ENCODE measurements at regions not wholly inside any gene's neighbourhood (a gene's known extent, or its start where the extent isn't known, plus 50 kb on each side); places are given as distances from the start of the nearest gene placed in this dataset.

- Histone ChIP-seq H3K4me2 (no peak overlapping the region), H3K4me3 (no peak overlapping the region), H3K27ac (no peak overlapping the region), H3K27me3 (ENCODE audit: insufficient read depth, low read depth) (no peaks in the 10 kb centered on the region), H3K9me2 (ENCODE audit: insufficient read depth) (no peaks in the 10 kb centered on the region), H4K20me1 (ENCODE audit: insufficient read depth) (no peaks in the 10 kb centered on the region), H3K9me3 (ENCODE audit: insufficient read depth, low read depth) (no peaks in the 10 kb centered on the region), H3K79me2 (ENCODE audit: low read depth) (no peaks in the 10 kb centered on the region), H3F3A (ENCODE audit: insufficient read depth, low read depth) (no peaks in the 10 kb centered on the region), H3K36me3 (ENCODE audit: low read depth) (no peaks in the 10 kb centered on the region), H3K4me1 (replicated peaks; ENCODE audit: insufficient read depth) (peaks cover 4% of the 10 kb centered on the region; the same call in 1 of the 2 replicates), H2AFZ (no peak overlapping the region)
- ChIA-PET POLR2A (ENCODE audit: unreplicated experiment) (no interaction called here), CTCF (no interaction called here)
- TF ChIP-seq EZH2 (IDR thresholded peaks at IDR 0.05; ENCODE audit: low read depth) (no peak), CTCF (conservative IDR thresholded peaks at IDR 0.05) (no peak)
- no peak for DNase-seq
- BruUV-seq (replicated peaks): no TSS peak
- intact Hi-C loops (cut with micrococcal nuclease; ENCODE audit: unreplicated experiment): no loop called here
These were observed 166.9 kb downstream of the SNX10 start for GRCh38 chr7:26458466-26459145.

GRCh38 chr7:26459540-26460193, 168.0 kb downstream of the SNX10 start:
- no peaks in the 10 kb centered on the region for H4K20me1 ChIP-seq (ENCODE audit: insufficient read depth)
- H3K27ac ChIP-seq: no peak overlapping the region
- H3K4me3 ChIP-seq: no peak overlapping the region
- H3K4me1 ChIP-seq (replicated peaks; ENCODE audit: insufficient read depth): peaks cover 4% of the 10 kb centered on the region; the same call in 1 of the 2 replicates
- no peaks in the 10 kb centered on the region for H3K36me3 ChIP-seq (ENCODE audit: low read depth)
- no peak overlapping the region for H2AFZ ChIP-seq
- no peaks in the 10 kb centered on the region for H3K9me3 ChIP-seq (ENCODE audit: insufficient read depth, low read depth)
- no peaks in the 10 kb centered on the region for H3K9me2 ChIP-seq (ENCODE audit: insufficient read depth)
- H3K27me3 ChIP-seq (ENCODE audit: insufficient read depth, low read depth): no peaks in the 10 kb centered on the region
- ChIA-PET CTCF (no interaction called here), POLR2A (ENCODE audit: unreplicated experiment) (interaction anchor here (0.5 kb wide), 1 partner anchor 73 kb away, joined by 6 read pairs; no protein-coding TSS in a partner anchor)
- no peak for TF ChIP-seq EZH2 (IDR thresholded peaks at IDR 0.05; ENCODE audit: low read depth)
- BruUV-seq (replicated peaks): no TSS peak
- H3K4me2 ChIP-seq: no peak overlapping the region
- no peaks in the 10 kb centered on the region for H3K79me2 ChIP-seq (ENCODE audit: low read depth)
- no peak for DNase-seq
- H3F3A ChIP-seq (ENCODE audit: insufficient read depth, low read depth): no peaks in the 10 kb centered on the region
- intact Hi-C loops (cut with micrococcal nuclease; ENCODE audit: unreplicated experiment): no loop called here

GRCh38 chr7:26460351-26461085, 168.9 kb downstream of the SNX10 start:
- peaks cover 4% of the 10 kb centered on the region; the same call in 1 of the 2 replicates for H3K4me1 ChIP-seq (replicated peaks; ENCODE audit: insufficient read depth)
- H3K9me2 ChIP-seq (ENCODE audit: insufficient read depth): no peaks in the 10 kb centered on the region
- H3K79me2 ChIP-seq (ENCODE audit: low read depth): no peaks in the 10 kb centered on the region
- BruUV-seq (replicated peaks): no TSS peak
- no peak overlapping the region for H3K4me3 ChIP-seq
- H3K36me3 ChIP-seq (ENCODE audit: low read depth): no peaks in the 10 kb centered on the region
- H3K27me3 ChIP-seq (ENCODE audit: insufficient read depth, low read depth): no peaks in the 10 kb centered on the region
- no peaks in the 10 kb centered on the region for H4K20me1 ChIP-seq (ENCODE audit: insufficient read depth)
- H3K27ac ChIP-seq: no peak overlapping the region
- ChIA-PET CTCF (no interaction called here), POLR2A (ENCODE audit: unreplicated experiment) (no interaction called here)
- no peak overlapping the region for H2AFZ ChIP-seq
- no peaks in the 10 kb centered on the region for H3K9me3 ChIP-seq (ENCODE audit: insufficient read depth, low read depth)
- TF ChIP-seq EZH2 (IDR thresholded peaks at IDR 0.05; ENCODE audit: low read depth) (no peak), CTCF (conservative IDR thresholded peaks at IDR 0.05) (no peak)
- intact Hi-C loops (cut with micrococcal nuclease; ENCODE audit: unreplicated experiment): no loop called here
- H3F3A ChIP-seq (ENCODE audit: insufficient read depth, low read depth): no peaks in the 10 kb centered on the region
- no peak overlapping the region for H3K4me2 ChIP-seq
- no peak for DNase-seq
